ENCODE measurements at regions not wholly inside any gene's neighbourhood (a gene's known extent, or its start where the extent isn't known, plus 50 kb on each side); places are given as distances from the start of the nearest gene placed in this dataset.

GRCh38 chr1:29876441-29876840, 640.1 kb downstream of the PTPRU start:
- intact Hi-C loops (cut with DNase I): no loop called here
- DNase-seq (ENCODE audit: extremely low spot score): no peak
- Histone ChIP-seq H3K4me3 (no peak overlapping the region), H3K27ac (replicated peaks in 1 of 4) (no peak overlapping the region), H3K27me3 (peaks cover 0 to 19% (median 2%) of the 10 kb centered on the region in 4 donors), H3K4me1 (no peaks in the 10 kb centered on the region), H3K9me3 (no peaks in the 10 kb centered on the region), H3K36me3 (no peaks in the 10 kb centered on the region)
- 82% methylated on average over 6 of the region's 6 CpGs for WGBS
- TF ChIP-seq POLR2AphosphoS5 (IDR thresholded peaks at IDR 0.05): no peak
- no peak for TF ChIP-seq POLR2A (IDR thresholded peaks at IDR 0.05; ENCODE audit: low read depth)
- TF ChIP-seq CTCF (IDR thresholded peaks at IDR 0.05): no peak
- TF ChIP-seq EP300 (IDR thresholded peaks at IDR 0.05): no peak

- Histone ChIP-seq H3K4me3 (no peak overlapping the region), H3K9me3 (no peaks in the 10 kb centered on the region), H3K27me3 (peaks cover 0 to 21% (median 2%) of the 10 kb centered on the region in 4 donors), H3K27ac (replicated peaks in 1 of 4) (no peak overlapping the region), H3K36me3 (no peaks in the 10 kb centered on the region), H3K4me1 (no peaks in the 10 kb centered on the region)
- DNase-seq (ENCODE audit: extremely low spot score): no peak
- 18% methylated on average over 2 of the region's 2 CpGs for WGBS
- no peak for TF ChIP-seq CTCF (IDR thresholded peaks at IDR 0.05)
- TF ChIP-seq EP300 (IDR thresholded peaks at IDR 0.05): no peak
- TF ChIP-seq POLR2A (IDR thresholded peaks at IDR 0.05; ENCODE audit: low read depth): no peak
- no peak for TF ChIP-seq POLR2AphosphoS5 (IDR thresholded peaks at IDR 0.05)
- intact Hi-C loops (cut with DNase I): no loop called here
Observed at GRCh38 chr1:29875557-29876028, 639.3 kb downstream of the PTPRU start.

GRCh38 chr1:29870621-29871020, 634.3 kb downstream of the PTPRU start:
- no peak for DNase-seq (ENCODE audit: extremely low spot score)
- intact Hi-C loops (cut with DNase I): no loop called here
- TF ChIP-seq POLR2A (IDR thresholded peaks at IDR 0.05; ENCODE audit: low read depth) (no peak), EP300 (IDR thresholded peaks at IDR 0.05) (no peak), CTCF (IDR thresholded peaks at IDR 0.05) (no peak), POLR2AphosphoS5 (IDR thresholded peaks at IDR 0.05) (no peak)
- H3K9me3 ChIP-seq: no peaks in the 10 kb centered on the region
- no peaks in the 10 kb centered on the region for H3K36me3 ChIP-seq
- H3K27me3 ChIP-seq: peaks cover 0 to 46% (median 0%) of the 10 kb centered on the region in 4 donors
- WGBS: 93% methylated on average over 3 of the region's 3 CpGs
- H3K27ac ChIP-seq (replicated peaks in 1 of 4): no peak overlapping the region
- no peaks in the 10 kb centered on the region for H3K4me1 ChIP-seq
- no peak overlapping the region for H3K4me3 ChIP-seq

GRCh38 chr1:29869802-29870201, 633.5 kb downstream of the PTPRU start:
- H3K9me3 ChIP-seq: no peaks in the 10 kb centered on the region
- H3K36me3 ChIP-seq: no peaks in the 10 kb centered on the region
- no peak overlapping the region for H3K27ac ChIP-seq (replicated peaks in 1 of 4)
- peaks cover 0 to 48% (median 0%) of the 10 kb centered on the region in 4 donors for H3K27me3 ChIP-seq
- no peaks in the 10 kb centered on the region for H3K4me1 ChIP-seq
- TF ChIP-seq EP300 (IDR thresholded peaks at IDR 0.05): no peak
- TF ChIP-seq POLR2AphosphoS5 (IDR thresholded peaks at IDR 0.05): no peak
- no peak for TF ChIP-seq CTCF (IDR thresholded peaks at IDR 0.05)
- no peak for TF ChIP-seq POLR2A (IDR thresholded peaks at IDR 0.05; ENCODE audit: low read depth)
- H3K4me3 ChIP-seq: no peak overlapping the region
- no peak for DNase-seq (ENCODE audit: extremely low spot score)
- WGBS: 84% methylated on average over 2 of the region's 2 CpGs
- intact Hi-C loops (cut with DNase I): no loop called here

GRCh38 chr1:29868944-29869343, 632.6 kb downstream of the PTPRU start:
- Histone ChIP-seq H3K4me1 (no peaks in the 10 kb centered on the region), H3K9me3 (no peaks in the 10 kb centered on the region), H3K36me3 (no peaks in the 10 kb centered on the region), H3K27ac (replicated peaks in 1 of 4) (no peak overlapping the region), H3K4me3 (no peak overlapping the region), H3K27me3 (peaks cover 0 to 53% (median 0%) of the 10 kb centered on the region in 4 donors)
- no peak for TF ChIP-seq CTCF (IDR thresholded peaks at IDR 0.05)
- no peak for TF ChIP-seq POLR2A (IDR thresholded peaks at IDR 0.05; ENCODE audit: low read depth)
- TF ChIP-seq POLR2AphosphoS5 (IDR thresholded peaks at IDR 0.05): no peak
- no peak for TF ChIP-seq EP300 (IDR thresholded peaks at IDR 0.05)
- no peak for DNase-seq (ENCODE audit: extremely low spot score)
- intact Hi-C loops (cut with DNase I): no loop called here
- WGBS: 70% methylated on average over 6 of the region's 6 CpGs

All from esophagus muscularis mucosa (tissue), 4 donors.